Muscle layer of colon (tissue), 2 donors: ENCODE measurements at regions not wholly inside any gene's neighbourhood (a gene's known extent, or its start where the extent isn't known, plus 50 kb on each side); places are given as distances from the start of the nearest gene placed in this dataset.

Source experiments
- H3K27ac ChIP-seq: one replicate; pipeline ENCODE4 v1.7.0; 2013; ENCODE audit warnings: low read depth, mild to moderate bottlenecking, low read length, moderate library complexity
- H3K27me3 ChIP-seq, 2 donors: one replicate each; pipeline ENCODE4 v1.7.0; 2013; ENCODE audit warnings: low read length in 2 of 2, mild to moderate bottlenecking in 2 of 2; ENCODE audit not compliant: insufficient read depth in 2 of 2, control insufficient read depth in 1 of 2
- H3K36me3 ChIP-seq: one replicate; pipeline ENCODE4 v1.7.0; 2013; ENCODE audit warnings: mild to moderate bottlenecking, low read length; ENCODE audit not compliant: insufficient read depth
- H3K4me1 ChIP-seq: one replicate; pipeline ENCODE4 v1.7.0; 2013; ENCODE audit warnings: mild to moderate bottlenecking, low read length; ENCODE audit not compliant: insufficient read depth
- H3K4me3 ChIP-seq, 2 donors: one replicate each; pipeline ENCODE4 v1.7.0; 2013; ENCODE audit warnings: low read length in 2 of 2, low read depth in 1 of 2, mild to moderate bottlenecking in 1 of 2, moderate library complexity in 1 of 2
- H3K9ac ChIP-seq: one replicate; pipeline ENCODE4 v1.7.0; 2013; ENCODE audit warnings: low read length
- H3K9me3 ChIP-seq: one replicate; pipeline ENCODE4 v1.7.0; 2013; ENCODE audit warnings: mild to moderate bottlenecking, low read length
- donor health status: abdominal sarcoma.
- donor health status: Adenocarcinoma of cecum.

- Histone ChIP-seq H3K27me3 (no peaks in the 10 kb centered on the region), H3K4me3 (no peak overlapping the region), H3K9me3 (no peaks in the 10 kb centered on the region), H3K36me3 (no peaks in the 10 kb centered on the region), H3K9ac (no peak overlapping the region), H3K27ac (no peak overlapping the region), H3K4me1 (no peaks in the 10 kb centered on the region)
Measured at GRCh38 chr2:147396890-147397289, 447.9 kb upstream of the ACVR2A start.

GRCh38 chr2:147394179-147394790, 450.5 kb upstream of the ACVR2A start:
- Histone ChIP-seq H3K27ac (no peak overlapping the region), H3K9me3 (no peaks in the 10 kb centered on the region), H3K36me3 (no peaks in the 10 kb centered on the region), H3K9ac (no peak overlapping the region), H3K4me3 (no peak overlapping the region), H3K27me3 (no peaks in the 10 kb centered on the region), H3K4me1 (no peaks in the 10 kb centered on the region)

- no peak overlapping the region for H3K9ac ChIP-seq
- no peaks in the 10 kb centered on the region for H3K36me3 ChIP-seq
- no peaks in the 10 kb centered on the region for H3K27me3 ChIP-seq
- no peak overlapping the region for H3K27ac ChIP-seq
- H3K4me3 ChIP-seq: no peak overlapping the region
- no peaks in the 10 kb centered on the region for H3K4me1 ChIP-seq
- no peaks in the 10 kb centered on the region for H3K9me3 ChIP-seq
Measured at GRCh38 chr2:147392180-147392579, 452.6 kb upstream of the ACVR2A start.

GRCh38 chr2:147390475-147390874, 454.4 kb upstream of the ACVR2A start:
- Histone ChIP-seq H3K4me3 (no peak overlapping the region), H3K9me3 (no peaks in the 10 kb centered on the region), H3K4me1 (no peaks in the 10 kb centered on the region), H3K27me3 (no peaks in the 10 kb centered on the region), H3K27ac (no peak overlapping the region), H3K9ac (no peak overlapping the region), H3K36me3 (no peaks in the 10 kb centered on the region)

- Histone ChIP-seq H3K9me3 (no peaks in the 10 kb centered on the region), H3K4me1 (no peaks in the 10 kb centered on the region), H3K9ac (no peak overlapping the region), H3K4me3 (no peak overlapping the region), H3K27ac (no peak overlapping the region), H3K36me3 (no peaks in the 10 kb centered on the region), H3K27me3 (no peaks in the 10 kb centered on the region)
Measured at GRCh38 chr2:147389218-147389617, 455.6 kb upstream of the ACVR2A start.

GRCh38 chr2:147388217-147388616, 456.6 kb upstream of the ACVR2A start:
- H3K9ac ChIP-seq: no peak overlapping the region
- no peaks in the 10 kb centered on the region for H3K9me3 ChIP-seq
- H3K4me1 ChIP-seq: no peaks in the 10 kb centered on the region
- no peaks in the 10 kb centered on the region for H3K27me3 ChIP-seq
- no peak overlapping the region for H3K27ac ChIP-seq
- H3K4me3 ChIP-seq: no peak overlapping the region
- H3K36me3 ChIP-seq: no peaks in the 10 kb centered on the region

- H3K36me3 ChIP-seq: no peaks in the 10 kb centered on the region
- no peaks in the 10 kb centered on the region for H3K9me3 ChIP-seq
- H3K9ac ChIP-seq: no peak overlapping the region
- no peak overlapping the region for H3K27ac ChIP-seq
- H3K4me1 ChIP-seq: no peaks in the 10 kb centered on the region
- no peaks in the 10 kb centered on the region for H3K27me3 ChIP-seq
- no peak overlapping the region for H3K4me3 ChIP-seq
Measured at GRCh38 chr2:147386284-147386683, 458.5 kb upstream of the ACVR2A start.

GRCh38 chr2:147385600-147385999, 459.2 kb upstream of the ACVR2A start:
- H3K4me1 ChIP-seq: no peaks in the 10 kb centered on the region
- no peaks in the 10 kb centered on the region for H3K27me3 ChIP-seq
- no peak overlapping the region for H3K4me3 ChIP-seq
- no peaks in the 10 kb centered on the region for H3K9me3 ChIP-seq
- H3K27ac ChIP-seq: no peak overlapping the region
- no peak overlapping the region for H3K9ac ChIP-seq
- H3K36me3 ChIP-seq: no peaks in the 10 kb centered on the region

GRCh38 chr2:147384659-147385058, 460.2 kb upstream of the ACVR2A start:
- Histone ChIP-seq H3K27me3 (no peaks in the 10 kb centered on the region), H3K9ac (no peak overlapping the region), H3K4me3 (no peak overlapping the region)

GRCh38 chr2:147382322-147382948, 462.4 kb upstream of the ACVR2A start:
- Histone ChIP-seq H3K36me3 (no peaks in the 10 kb centered on the region), H3K9ac (no peak overlapping the region), H3K4me3 (no peak overlapping the region), H3K4me1 (no peaks in the 10 kb centered on the region), H3K27ac (no peak overlapping the region), H3K27me3 (no peaks in the 10 kb centered on the region), H3K9me3 (no peaks in the 10 kb centered on the region)

More at GRCh38 chr2:147384659-147385058, 460.2 kb upstream of the ACVR2A start:
- Histone ChIP-seq H3K36me3 (no peaks in the 10 kb centered on the region), H3K9me3 (no peaks in the 10 kb centered on the region), H3K27ac (no peak overlapping the region), H3K4me1 (no peaks in the 10 kb centered on the region)

- Histone ChIP-seq H3K27ac (no peak overlapping the region), H3K36me3 (no peaks in the 10 kb centered on the region), H3K4me3 (no peak overlapping the region)
Measured at GRCh38 chr2:147378403-147378802, 466.4 kb upstream of the ACVR2A start.

GRCh38 chr2:147375073-147375472, 469.8 kb upstream of the ACVR2A start:
- H3K9ac ChIP-seq: no peak overlapping the region
- H3K4me3 ChIP-seq: no peak overlapping the region
- H3K9me3 ChIP-seq: no peaks in the 10 kb centered on the region
- no peaks in the 10 kb centered on the region for H3K27me3 ChIP-seq
- H3K4me1 ChIP-seq: peaks cover 18% of the 10 kb centered on the region
- H3K36me3 ChIP-seq: no peaks in the 10 kb centered on the region
- no peak overlapping the region for H3K27ac ChIP-seq

More at GRCh38 chr2:147378403-147378802, 466.4 kb upstream of the ACVR2A start:
- no peak overlapping the region for H3K9ac ChIP-seq
- H3K27me3 ChIP-seq: no peaks in the 10 kb centered on the region
- no peaks in the 10 kb centered on the region for H3K9me3 ChIP-seq
- peaks cover 14% of the 10 kb centered on the region for H3K4me1 ChIP-seq
